HS-5 (cell line): ENCODE measurements at regions not wholly inside any gene's neighbourhood (a gene's known extent, or its start where the extent isn't known, plus 50 kb on each side); places are given as distances from the start of the nearest gene placed in this dataset.
A peak's percentile ranks its signal among the peaks of the same experiment; 100 is the strongest.

Source experiments
- DNase-seq: peaks from one replicate; pipeline ENCODE4 v3.0.0-alpha.2; 2012; ENCODE audit warnings: low read depth

DNA sequence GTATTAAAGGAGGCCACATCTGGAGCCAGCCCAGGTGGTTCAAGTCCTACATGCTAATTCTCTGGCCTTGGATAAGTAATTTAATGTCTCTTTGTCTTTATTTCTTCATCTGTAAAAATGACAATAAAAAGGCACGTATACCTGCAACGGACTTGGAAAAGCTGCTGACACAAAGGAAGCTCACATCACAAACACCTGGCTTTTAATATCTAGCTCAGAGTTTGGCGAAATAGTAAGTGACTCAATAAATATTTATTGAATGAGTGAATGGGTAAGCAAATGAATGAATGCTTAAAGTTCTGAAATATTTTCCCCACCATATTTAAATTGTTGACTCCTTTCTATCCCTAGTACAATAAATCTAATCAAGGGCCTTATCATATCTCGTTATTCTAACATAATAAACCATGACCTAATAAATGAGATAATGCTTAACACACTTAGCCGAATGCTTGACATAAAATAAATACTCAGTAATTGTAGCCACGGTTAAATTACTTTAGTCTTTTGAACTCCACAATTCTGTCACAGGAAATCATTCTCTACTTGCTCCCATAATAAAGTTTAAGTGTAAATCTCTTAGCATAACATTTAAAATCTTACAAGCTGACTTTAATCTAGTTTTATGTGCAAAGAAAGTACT is 74.7 kb upstream of the PALMD start:
- no peak for DNase-seq

- no peak for DNase-seq
Measured at GRCh38 chr1:99573431-99574217, 72.3 kb upstream of the PALMD start.

GRCh38 chr1:99577313-99577712 is 68.6 kb upstream of the PALMD start:
- no peak for DNase-seq

GRCh38 chr1:99579691-99580172 is 66.2 kb upstream of the PALMD start:
- no peak for DNase-seq

DNA sequence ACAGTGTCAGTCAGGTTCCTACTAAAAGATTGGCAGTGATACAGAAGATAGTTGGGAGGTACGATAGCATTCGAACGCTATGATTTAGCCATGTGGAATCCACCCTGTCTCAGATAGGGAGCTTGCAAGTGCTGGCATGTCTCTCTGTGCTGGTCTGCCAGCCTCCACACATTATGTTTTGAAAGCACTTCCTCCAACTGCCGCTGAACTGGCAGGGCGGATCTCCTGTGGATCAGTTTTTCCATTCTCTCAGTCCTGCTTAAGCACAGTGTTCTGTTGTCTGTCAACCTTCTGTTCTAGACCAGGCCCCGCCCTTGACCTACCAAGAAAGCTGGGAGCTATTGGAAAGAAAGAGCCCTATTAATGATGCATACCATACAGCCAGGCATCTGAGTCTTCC is 65.5 kb upstream of the PALMD start:
- DNase-seq: no peak

DNA sequence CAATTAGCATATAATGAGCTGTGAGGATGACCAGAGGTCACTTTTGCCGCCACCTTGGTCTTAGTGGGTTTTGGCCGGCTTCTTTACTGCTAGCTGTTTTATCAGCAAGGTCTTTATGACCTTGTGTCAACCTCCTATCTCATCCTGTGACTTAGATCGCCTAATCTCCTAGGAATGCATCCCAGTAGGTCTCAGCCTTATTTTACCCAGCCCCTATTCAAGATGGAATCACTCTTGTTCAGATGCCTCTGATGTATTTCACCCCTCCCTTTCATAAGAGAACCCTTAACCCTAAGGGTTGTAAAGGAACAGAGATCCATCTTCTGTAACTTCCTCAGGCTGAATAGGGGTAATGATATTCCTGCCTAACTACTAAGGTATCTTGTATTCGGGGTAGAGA is 58.9 kb upstream of the PALMD start:
- no peak for DNase-seq

DNA sequence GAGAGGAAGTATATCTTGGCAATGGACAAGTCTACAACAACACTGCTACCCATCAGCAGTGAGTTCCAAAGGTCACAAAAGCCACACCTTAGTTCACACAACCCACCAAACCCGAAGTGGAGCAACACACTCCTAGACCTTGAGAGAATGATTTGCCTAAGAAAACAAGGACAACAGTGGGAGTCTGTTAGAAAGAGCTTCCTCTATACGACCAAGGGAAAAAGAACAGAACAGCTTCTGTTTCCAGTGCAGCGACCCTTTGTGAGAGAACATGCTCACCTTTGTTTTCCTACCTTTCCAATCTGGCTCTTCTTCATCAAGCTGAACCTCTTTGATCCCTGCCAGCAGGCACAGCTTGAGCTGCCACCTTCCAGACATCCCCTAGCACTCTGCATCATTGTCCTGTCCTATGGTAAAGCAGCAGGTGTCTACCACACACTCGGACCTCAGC is 56.7 kb upstream of the PALMD start:
- no peak for DNase-seq

GRCh38 chr1:99590578-99591209 is 55.2 kb upstream of the PALMD start:
- peak; percentile 80 for DNase-seq

DNA sequence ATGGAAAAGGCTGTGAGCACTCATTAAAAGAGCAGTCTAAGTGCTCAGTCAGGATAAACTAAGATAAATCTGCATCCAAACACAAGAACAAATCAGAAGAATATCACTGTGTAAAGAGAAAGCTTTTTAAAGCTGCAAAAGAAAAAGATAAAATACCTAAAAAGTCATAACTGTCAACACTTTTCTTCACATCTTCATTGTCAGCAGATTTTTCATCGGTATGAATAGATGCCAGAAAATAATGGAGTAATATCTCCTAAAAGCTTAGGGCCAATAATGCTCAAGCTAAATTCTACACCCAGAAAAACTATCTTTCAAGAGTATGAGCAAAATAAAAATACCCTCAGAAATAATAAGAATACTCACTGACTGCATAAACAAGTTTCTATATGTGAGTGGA is 54.0 kb upstream of the PALMD start:
- no peak for DNase-seq

GRCh38 chr1:99594205-99594604 is 51.7 kb upstream of the PALMD start:
- DNase-seq: no peak

- no peak for DNase-seq
Measured at GRCh38 chr1:99595041-99595440, 50.9 kb upstream of the PALMD start.

DNA sequence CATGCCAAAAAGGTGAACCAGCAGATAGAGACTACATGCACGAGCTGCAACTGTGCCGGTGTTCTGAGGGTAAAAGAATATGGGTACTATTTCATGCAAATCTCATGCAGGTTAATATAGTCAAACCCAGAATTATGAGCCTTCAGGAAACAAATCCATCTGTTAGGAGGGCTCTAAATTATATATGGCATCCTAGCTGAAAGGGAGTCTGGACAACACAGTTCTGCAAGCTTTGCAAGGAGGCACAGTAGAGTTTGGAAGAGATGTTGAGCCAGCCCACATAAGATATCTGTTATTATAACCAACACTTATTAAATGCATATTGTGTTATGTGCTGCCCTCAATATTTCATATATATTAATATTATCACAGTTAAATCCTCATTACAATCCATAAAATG is 50.5 kb upstream of the PALMD start:
- DNase-seq: no peak
